Inflammatory macrophage (primary cell): ENCODE measurements at regions not wholly inside any gene's neighbourhood (a gene's known extent, or its start where the extent isn't known, plus 50 kb on each side); places are given as distances from the start of the nearest gene placed in this dataset.
"Not testable (repeated sequence)": the region's sequence is repeated elsewhere in the genome, so short reads cannot be mapped to it uniquely, and the experiment has no call there.

ENCODE experiments used
- DNase-seq, 2 donors: peaks; one replicate each; pipeline ENCODE4 v3.0.0-alpha.2; 2020 to 2022

GRCh38 chr22:48729499-48730171 lies 1098.0 kb downstream of the BRD1 start:
- no peak for DNase-seq

- no peak for DNase-seq
Measured at GRCh38 chr22:48727454-48728058, 1100.1 kb downstream of the BRD1 start.

GRCh38 chr22:48724899-48725298 lies 1102.8 kb downstream of the BRD1 start:
- DNase-seq = no peak

- DNase-seq = no peak
Measured at GRCh38 chr22:48722661-48723060, 1105.0 kb downstream of the BRD1 start.

GRCh38 chr22:48721395-48721669 lies 1106.3 kb downstream of the BRD1 start:
- DNase-seq = no peak

GRCh38 chr22:48720662-48721394 lies 1106.8 kb downstream of the BRD1 start:
- DNase-seq = no peak

GRCh38 chr22:48719978-48720661 lies 1107.6 kb downstream of the BRD1 start:
- no peak for DNase-seq

- no peak for DNase-seq
Measured at GRCh38 chr22:48718818-48719500, 1108.7 kb downstream of the BRD1 start.

- no peak for DNase-seq
Measured at GRCh38 chr22:48717883-48718817, 1109.5 kb downstream of the BRD1 start.

GRCh38 chr22:48717076-48717810 lies 1110.4 kb downstream of the BRD1 start:
- no peak for DNase-seq

- not testable (repeated sequence) for DNase-seq
Measured at GRCh38 chr22:48716154-48716553, 1111.5 kb downstream of the BRD1 start.

GRCh38 chr22:48715511-48715910 lies 1112.2 kb downstream of the BRD1 start:
- no peak for DNase-seq

GRCh38 chr22:48714231-48714630 lies 1113.4 kb downstream of the BRD1 start:
- no peak for DNase-seq

- no peak for DNase-seq
Measured at GRCh38 chr22:48713272-48714205, 1114.1 kb downstream of the BRD1 start.

- DNase-seq = no peak
Measured at GRCh38 chr22:48712558-48713271, 1115.0 kb downstream of the BRD1 start.

- no peak for DNase-seq
Measured at GRCh38 chr22:48711669-48712068, 1116.0 kb downstream of the BRD1 start.

GRCh38 chr22:48711031-48711431 lies 1116.6 kb downstream of the BRD1 start:
- no peak for DNase-seq

GRCh38 chr22:48710410-48710809 lies 1117.3 kb downstream of the BRD1 start:
- no peak for DNase-seq

- no peak for DNase-seq
Measured at GRCh38 chr22:48709976-48710375, 1117.7 kb downstream of the BRD1 start.
